SU-DHL-6 (cell line): ENCODE measurements at regions not wholly inside any gene's neighbourhood (a gene's known extent, or its start where the extent isn't known, plus 50 kb on each side); places are given as distances from the start of the nearest gene placed in this dataset.
"Not testable (repeated sequence)": the region's sequence is repeated elsewhere in the genome, so short reads cannot be mapped to it uniquely, and the experiment has no call there.

Source experiments
- CTCF ChIP-seq: fragments of 200-600 bp; sonication (generic); IDR thresholded peaks from one replicate; pipeline ENCODE4 v1.5.1; 2017; ENCODE audit warnings: antibody characterized with exemption, mild to moderate bottlenecking, low read length, moderate library complexity; ENCODE audit not compliant: insufficient read depth, poor library complexity, severe bottlenecking
- EZH2phosphoT487 ChIP-seq: fragments of 200-600 bp; sonication (generic), shearing (Covaris generic); conservative IDR thresholded peaks from 2 replicates; pipeline ENCODE4 v1.6.1; 2018; ENCODE audit warnings: mild to moderate bottlenecking, antibody characterized with exemption, low read length, moderate library complexity, mixed read lengths

- not testable (repeated sequence) for TF ChIP-seq CTCF, EZH2phosphoT487
Measured at GRCh38 chr5:93933269-93933668, 191.9 kb upstream of the POU5F2 start.
